ENCODE measurements at regions not wholly inside any gene's neighbourhood (a gene's known extent, or its start where the extent isn't known, plus 50 kb on each side); places are given as distances from the start of the nearest gene placed in this dataset.
"Not testable (repeated sequence)": the region's sequence is repeated elsewhere in the genome, so short reads cannot be mapped to it uniquely, and the experiment has no call there.

DNA sequence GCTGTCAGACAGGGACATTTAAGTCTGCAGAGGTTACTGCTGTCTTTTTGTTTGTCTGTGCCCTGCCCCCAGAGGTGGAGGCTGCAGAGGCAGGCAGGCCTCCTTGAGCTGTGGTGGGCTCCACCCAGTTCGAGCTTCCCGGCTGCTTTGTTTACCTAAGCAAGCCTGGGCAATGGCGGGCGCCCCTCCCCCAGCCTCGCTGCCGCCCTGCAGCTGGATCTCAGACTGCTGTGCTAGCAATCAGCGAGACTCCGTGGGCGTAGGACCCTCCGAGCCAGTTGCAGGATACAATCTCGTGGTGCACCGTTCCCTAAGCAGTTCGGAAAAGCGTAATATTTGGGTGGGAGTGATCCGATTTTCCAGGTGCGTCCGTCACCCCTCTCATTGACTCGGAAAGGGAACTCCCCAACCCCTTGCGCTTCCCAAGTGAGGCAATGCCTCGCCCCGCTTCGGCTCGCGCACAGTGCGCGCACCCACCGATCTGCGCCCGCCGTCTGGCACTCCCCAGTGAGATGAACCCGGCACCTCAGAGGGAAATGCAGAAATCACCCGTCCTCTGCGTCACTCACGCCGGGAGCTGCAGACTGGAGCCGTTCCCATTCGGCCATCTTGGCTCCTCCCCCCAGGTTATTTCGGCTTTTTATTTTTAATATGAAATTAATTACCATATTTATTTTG, 217.8 kb upstream of the EPHA7 start:
- not testable (repeated sequence) for DNase-seq

DNA sequence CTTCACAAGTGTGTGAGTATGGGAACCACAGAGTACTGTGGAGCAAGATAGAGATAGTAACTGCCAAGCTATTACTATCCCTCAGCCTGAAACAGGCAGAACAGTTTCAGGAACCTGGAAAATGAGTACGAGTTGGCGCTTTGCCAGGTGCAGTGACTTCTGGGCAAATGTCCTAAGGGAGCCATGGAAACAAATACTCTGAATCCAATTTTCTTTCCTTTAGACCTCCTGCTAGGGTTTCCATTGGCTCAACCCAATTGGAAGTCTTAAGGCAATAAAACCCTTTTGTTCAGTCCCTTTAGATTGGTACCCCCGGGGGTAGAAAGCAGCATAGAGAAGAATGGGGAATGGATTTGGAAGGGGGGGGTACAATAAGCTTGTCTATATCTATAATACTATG, 205.0 kb upstream of the EPHA7 start:
- no peak for DNase-seq

DNA sequence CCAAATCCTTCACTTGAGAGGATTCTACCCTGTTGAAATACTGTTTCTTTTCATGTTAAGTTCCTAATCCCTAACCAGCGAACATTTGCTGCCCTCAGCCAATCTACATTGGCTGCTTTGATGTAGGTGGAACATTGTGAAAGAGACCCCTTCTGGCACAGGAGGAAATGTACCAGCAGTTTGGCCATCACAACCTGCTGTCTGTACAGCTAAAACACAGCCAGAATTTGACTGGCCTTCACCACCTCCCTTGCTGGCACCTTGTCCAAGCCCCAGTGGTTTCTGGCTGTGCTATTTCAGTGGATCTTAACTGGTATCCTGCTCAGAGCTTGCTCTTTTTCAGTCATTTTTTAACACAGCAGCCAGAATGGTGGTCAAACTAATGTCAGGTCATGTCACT, 202.1 kb upstream of the EPHA7 start:
- DNase-seq: no peak

DNA sequence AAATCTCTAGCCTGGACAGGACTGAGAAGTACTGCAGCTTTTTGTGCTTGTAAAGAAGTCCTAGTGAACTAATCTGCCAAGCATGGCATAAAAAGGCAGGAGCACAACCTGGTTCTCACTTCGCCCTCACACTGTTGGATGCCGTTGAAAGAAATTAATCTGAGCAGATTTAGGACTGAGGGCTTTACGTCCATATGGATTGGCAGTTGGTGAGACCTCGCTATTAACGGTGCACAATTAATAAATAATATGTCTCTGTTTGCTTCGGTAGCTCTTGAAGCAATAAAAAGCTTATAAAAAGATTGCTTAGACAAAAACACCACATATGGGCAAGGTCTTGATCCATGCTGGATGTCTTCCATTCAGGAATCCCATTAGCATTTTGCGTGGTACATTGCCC, 185.6 kb upstream of the EPHA7 start:
- DNase-seq: no peak

DNA sequence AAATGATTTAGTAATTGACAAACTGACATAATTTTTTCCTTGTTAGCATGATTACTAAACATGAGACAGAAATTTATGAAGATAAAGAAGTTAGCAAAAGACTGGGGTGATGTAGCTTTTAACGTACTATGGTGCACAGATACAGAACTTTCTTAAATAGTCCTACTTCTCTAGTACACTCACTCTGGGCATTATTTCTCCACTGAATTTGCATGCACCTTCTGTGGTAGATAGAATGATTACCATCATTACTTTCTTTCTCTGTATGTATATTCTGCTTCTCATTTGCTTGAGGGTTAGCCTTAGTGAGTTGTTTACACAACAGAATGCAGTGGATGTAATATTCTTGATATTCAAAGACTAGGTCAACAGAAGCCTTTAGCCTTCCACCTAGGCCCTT, 173.1 kb upstream of the EPHA7 start:
- no peak for DNase-seq

DNA sequence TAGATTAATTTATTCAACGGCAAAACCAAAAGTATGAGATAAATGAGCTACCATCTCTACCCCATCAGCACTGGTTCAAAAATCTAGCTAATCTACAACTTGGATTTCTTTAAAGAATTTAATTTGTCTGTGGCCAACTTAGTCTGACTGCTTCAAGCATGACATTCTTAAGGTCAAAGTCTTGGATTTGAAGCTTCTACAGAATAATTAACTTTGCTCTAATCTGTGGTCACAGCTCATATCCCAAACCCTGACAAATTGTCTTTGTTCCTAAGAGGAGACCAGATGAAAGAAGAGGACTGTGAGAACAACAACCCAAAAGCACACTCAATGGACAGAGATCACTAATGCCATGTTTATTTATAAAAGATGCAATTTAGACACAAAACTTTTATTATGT, 166.9 kb upstream of the EPHA7 start:
- no peak for DNase-seq

DNA sequence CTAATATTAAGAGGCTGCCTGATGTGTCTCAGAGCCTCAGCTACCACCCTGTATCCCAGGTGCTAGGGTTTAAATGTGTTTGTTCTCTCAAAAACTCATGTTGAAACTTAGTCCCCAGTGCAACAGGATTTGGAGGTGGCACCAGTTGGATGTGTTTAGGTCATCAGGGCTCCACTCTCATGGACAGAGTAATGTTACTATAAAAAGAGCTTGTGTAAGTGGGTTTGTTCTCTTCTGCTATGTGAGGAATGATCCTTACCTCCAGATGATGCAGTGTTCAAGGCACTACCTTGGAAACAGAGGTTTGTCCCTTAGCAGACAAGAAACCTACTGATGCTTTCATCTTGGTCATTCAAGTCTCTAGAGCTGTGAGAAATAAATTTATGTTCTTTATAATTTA, 164.9 kb upstream of the EPHA7 start:
- no peak for DNase-seq

DNA sequence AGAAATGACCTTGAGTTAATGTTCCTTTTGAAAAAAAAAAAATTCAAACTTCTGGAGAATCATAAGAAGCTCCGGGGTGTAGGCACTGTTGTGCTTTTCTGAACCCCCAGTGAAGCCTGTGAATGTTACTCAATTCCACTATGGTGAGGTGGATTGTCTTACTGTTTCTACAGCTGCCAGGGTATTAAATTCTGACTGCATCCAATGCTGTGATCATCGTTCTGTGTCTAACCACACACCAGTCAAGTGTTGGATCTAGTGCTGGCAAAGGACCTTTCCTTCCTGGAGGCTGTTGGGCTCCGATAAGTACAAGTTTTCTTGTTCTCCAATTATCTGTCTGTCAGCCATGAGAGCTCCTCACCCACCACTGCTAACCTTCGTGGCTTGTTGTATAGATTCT, 162.0 kb upstream of the EPHA7 start:
- DNase-seq: no peak

DNA sequence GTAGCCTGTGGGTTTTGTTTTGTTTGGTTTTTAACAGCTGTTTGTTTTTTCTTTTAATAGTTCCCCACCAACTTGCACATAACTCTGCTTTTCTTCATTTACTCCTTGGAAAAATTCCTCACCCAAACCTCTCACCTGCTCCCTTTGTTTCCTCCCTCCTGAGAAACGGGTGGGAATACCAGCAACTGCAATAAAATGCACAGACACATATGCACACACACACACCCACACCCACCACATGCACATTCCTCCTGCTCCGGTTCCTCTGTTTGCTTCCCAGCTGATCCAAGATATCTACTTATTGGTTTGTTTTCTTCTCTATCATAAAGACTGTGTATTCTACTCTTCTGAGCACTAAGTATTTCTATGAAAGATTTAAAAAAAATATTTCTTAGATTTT, 161.1 kb upstream of the EPHA7 start:
- no peak for DNase-seq

DNA sequence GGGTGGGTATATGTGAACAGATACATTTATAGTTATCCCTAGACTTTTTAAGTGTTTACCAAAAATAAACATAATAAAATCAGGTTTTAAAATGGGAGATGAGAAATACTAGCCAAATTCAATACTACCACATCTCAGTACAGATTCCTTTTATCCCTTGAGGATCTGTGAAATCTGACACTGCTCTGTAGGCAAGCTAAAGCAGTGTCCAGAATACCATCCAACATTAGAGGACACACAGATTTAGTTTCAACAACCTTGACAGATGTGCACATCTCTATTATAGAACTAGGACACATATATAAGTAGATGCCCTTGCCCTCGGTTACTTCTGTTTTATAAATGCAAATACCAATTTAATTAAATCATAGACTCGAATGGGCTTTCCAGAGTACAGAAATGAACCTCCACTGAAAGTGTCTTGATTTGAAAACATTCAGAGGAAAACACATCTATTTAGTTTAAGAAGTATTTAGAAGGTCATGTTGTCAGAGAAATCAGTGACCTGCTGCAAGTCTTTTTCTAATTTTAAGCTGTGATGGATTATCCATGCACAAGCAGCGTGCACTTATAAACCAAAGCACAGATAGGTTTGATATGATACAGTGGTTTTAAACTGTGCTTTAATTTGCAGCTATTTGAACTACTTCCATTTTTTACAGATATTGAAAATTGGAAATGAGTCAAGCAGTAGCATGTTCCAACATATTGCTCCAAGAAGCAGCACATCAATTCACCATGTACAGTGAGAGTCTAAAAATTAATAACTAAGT, 156.3 kb upstream of the EPHA7 start:
- DNase-seq: no peak

DNA sequence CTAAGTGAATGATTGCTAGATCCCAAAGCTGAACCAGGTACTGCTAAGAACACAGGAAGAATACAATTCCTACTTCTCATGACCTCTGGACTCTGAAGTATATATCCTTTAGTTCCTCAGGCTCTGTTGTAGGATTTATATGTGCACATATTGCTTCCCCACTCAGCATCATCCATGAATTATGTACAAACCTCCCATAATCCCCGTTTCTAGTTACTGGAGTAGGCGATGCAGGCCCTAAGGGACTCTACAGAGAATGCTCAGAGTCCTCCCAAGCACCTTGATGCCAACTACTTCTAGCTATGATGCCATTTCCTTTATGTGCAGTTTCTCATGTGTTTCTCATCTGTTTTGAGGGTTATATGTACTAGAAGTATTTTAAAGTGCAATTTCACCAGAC, 154.9 kb upstream of the EPHA7 start:
- DNase-seq: no peak

DNA sequence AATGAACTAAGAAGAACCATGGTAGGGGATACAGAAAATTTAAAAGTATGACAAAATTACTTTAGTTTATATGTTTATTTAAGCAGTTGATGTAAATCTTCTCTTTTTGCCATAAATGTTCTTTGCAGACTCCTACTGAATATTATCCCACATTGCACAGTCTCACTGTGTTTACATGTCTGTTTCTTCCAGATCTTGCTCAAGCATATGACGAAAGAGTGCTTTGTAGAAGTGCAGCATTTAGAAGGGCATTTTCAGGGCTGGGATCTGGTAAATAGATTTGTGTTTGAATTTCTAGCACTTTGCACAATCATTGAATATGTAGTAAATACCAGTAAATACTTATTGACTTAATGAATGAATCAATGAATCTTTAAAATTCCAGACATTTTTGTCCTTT, 152.0 kb upstream of the EPHA7 start:
- DNase-seq: no peak

DNA sequence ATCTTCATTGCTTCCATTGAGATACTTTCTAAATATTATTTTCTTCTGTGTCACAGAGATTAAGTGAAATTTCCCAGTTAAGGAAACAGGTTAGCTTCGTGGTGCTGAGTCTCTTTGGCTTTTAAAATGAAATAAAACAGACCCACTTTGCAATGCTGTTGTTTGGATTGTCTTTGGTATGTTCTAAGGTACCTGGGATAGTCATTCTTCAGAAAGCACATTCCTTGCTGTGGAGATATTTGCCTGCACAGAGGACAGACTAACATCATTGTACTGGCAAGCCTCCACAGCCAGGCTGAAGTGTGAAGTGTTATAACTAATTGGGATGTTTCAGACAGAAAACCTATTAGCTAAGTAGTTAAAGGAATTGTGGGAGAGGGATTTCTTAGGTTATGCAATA, 148.8 kb upstream of the EPHA7 start:
- DNase-seq: no peak

DNA sequence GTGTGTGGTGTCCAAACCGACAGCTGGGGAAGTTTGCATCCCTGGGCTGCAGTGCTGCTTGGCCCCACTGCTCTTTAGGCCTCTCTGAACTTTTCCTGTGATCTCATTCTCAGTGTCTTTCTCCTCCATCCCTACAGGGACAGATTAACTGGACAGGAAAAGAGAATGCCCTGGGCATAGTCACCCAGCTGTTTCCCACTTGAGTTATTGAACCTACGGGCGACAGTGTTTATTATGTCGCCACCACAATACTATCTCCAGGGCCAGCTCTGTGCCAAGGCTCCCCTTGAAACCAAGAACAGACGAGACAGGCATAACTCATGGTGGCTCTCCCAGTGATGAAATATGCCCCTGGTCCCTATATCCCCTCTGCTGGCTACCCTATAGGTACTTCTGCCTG, 147.8 kb upstream of the EPHA7 start:
- DNase-seq: no peak

DNA sequence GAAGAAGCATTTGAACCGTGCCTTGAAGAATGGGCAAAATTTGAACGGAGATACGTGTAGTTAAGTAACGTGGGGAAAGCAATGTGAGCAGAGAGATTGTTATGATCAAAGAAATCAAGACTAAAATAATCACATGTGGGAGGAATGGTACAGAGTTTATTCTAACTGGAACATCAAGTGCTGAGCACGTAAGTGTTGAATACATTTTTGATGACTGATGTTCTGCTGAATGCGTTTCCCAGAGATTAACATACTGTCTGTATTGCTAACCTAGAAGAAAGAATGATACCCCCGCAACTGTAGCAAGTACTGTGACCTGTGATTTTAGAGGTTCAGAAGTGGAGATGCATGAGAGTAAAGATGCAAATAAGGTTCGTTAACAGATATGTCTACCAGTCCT, 146.9 kb upstream of the EPHA7 start:
- no peak for DNase-seq

DNA sequence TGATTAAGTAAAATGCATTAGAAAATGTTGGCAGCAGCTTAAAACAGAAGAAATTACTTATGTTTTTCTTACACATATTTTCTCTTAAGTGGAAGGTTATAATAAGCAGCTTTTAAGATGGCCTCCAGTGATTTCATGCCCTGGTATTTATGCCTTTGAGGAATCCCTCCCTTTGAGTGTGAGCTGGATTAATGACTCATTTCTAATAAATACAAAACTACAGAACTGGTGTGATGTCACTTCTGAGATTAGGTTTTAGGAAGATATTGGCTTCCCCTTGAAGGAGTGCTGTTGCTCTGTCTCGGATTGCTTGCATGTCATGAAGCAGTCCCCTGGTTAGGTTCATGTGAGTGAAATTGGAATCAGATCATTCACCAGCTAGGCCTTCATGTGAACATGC, 143.2 kb upstream of the EPHA7 start:
- no peak for DNase-seq

DNA sequence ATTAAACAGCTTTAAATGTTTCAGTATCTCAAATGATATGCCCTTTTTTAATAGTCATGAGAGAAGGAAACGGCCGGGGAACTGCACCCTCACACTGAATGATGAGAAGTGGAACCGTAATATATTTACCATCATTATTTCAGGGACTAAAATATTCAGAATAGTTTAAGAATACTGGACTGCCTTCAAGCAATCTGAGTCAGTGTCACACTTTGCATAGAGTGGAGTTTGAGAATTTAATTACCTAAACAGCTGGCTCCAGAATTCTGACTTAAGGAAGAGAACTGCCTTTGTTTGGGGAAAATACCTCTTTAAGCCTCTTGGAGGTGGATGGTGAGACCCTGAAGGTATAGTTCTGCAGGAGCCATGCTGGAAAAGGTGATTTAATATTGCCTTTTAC, 135.9 kb upstream of the EPHA7 start:
- DNase-seq: no peak

DNA sequence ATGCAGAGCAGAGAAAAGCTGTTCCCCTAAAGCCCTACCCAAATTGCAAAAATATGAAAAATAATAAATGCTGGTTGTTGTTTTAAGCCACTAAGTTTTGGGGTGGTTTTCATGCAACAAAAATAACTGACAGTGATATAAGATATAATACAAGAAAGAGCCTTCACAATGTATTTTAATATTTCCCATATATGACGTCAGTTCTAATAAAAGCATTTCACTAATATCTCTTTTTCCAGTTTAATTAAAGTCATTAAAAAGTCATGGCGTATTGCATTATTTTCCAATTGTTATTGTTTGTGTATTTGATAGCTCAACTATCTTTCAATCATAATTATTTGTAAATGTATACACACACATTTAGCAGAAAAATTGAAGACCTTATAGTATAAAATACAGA, 134.7 kb upstream of the EPHA7 start:
- no peak for DNase-seq

DNA sequence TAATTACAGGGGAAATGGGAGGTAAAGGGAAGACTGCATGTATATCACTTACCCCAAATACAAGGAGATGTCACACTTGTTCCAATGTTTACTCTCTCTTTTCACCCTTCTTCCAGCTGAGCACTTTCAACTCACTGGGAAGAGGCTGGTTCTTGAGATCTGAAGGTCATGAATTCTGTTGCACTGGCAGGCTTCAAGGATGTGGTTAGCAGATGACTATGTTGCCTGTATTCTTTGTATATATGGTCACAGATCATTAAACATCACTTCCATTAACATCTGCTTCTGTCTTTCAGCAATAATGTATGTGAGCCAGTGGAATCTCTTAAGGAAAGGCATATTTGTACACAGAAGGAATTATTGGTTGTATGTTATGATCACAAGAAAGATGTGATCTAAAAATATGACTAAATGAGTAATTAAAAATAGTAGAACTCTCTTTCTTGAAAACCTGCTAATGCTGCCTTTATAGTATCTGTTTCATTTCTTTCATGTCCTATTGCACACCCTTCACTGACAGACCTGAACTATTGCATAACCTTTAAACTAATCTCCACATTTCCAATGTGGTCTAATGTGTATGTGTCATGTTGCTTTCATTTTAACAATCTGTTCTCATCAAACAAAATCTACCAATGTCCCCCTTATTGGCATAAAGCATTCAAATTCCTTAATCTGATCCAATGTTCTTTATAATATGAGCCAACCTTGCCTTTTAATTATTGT, 131.4 kb upstream of the EPHA7 start:
- DNase-seq: no peak

DNA sequence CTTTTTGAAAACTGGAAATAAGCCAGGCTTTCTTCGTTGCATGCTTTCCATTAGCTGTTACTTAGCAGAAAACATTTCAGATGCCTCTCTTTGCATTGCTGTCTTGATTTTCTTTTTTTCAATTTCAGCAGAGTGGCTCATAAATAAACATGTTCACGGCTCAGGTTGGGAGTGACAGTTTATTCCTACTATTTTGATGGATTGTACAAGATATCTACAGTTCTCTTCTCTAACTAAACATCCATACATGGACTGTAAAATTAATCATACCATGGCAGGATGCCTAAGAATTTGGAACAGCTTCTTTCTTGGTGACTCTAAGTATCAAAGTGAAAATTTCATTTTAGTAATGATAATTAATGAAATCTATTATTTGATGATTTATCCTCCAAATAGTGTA, 130.5 kb upstream of the EPHA7 start:
- DNase-seq: no peak

DNA sequence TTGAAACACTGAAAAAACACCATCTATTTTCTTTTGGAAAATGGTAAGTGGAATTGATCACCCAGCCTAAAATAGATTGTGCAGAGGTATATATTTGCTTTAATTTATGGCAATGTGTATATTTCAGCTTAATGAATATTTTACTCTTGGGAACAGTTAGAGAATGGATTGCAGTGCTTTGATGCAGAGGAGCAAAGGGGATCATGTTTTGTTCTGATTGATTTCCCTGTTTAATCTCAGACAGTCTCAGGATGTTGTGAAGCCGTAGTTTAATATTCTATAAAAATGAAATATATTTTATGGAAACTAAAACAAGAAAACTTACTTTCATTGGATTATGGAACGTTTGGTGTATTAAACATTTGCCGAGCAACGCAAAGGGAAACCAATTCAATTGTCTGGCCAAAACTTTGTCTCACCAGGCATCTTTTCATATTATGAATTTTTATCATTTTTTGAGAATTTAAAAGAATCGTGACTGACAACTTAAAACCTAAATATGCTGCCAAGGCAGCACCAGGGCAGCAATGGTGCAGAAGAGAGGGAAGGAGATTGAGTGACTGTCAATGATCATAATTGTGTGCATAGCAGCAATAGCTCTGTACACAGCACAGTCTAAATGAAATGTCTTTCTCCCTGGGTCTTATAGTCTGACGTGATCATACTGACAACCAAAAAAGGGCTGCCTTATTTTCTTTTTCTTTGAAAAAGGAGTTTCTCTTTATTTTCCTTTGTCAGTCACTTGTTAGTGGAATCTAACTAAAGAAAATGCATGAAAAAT, 105.5 kb upstream of the EPHA7 start:
- no peak for DNase-seq

DNA sequence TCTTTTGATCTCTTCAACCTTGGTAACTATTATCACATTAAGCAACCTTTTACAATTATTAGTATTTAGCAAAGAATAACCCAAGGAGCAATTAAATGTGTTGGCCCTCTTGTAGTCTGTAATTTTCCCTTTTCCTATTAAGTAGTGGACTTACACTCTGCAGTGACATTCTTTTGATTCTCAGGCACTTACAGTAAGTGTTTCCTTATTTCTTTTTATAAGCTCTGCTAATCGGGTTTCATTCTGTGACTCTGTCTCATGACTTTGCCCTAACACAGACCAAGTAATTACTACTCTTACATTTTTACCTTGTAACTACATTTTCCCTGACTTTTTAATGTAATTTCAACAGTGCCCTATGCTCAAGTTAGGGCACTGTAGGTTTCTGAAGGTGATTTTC, 104.0 kb upstream of the EPHA7 start:
- no peak for DNase-seq

DNA sequence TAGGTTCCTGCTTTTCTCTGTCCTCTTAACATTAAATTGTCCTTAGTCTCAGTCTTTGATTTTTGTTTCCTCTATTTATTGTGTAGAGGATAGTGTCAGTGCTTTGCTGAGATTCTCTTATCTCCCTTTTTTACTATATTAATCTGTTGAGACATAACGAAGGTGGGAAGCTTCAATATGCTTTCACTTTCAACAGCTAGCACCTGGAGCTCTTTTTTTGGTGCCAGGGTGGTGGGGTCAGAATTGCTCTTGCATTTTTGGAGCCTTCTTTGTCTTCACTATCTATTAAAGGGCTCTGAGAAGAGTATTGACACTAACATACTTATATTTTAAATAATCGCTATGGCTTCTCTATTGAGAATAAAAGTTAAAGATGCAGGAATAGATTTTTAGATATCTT, 97.1 kb upstream of the EPHA7 start:
- DNase-seq: no peak

All from inflammatory macrophage (primary cell).